Immature natural killer cell (primary cell): ENCODE measurements at regions not wholly inside any gene's neighbourhood (a gene's known extent, or its start where the extent isn't known, plus 50 kb on each side); places are given as distances from the start of the nearest gene placed in this dataset.
"Not testable (repeated sequence)": the region's sequence is repeated elsewhere in the genome, so short reads cannot be mapped to it uniquely, and the experiment has no call there.

Source experiments
- DNase-seq, 3 donors: peaks; one replicate each; pipeline ENCODE4 v3.0.0; 2022; ENCODE audit warnings: mixed read lengths in 1 of 3
- H3K27ac Mint-ChIP-seq, 6 donors: one replicate each; pipeline ENCODE4 v1.8.0; 2020; ENCODE audit warnings: mixed read lengths in 6 of 6, mild to moderate bottlenecking in 5 of 6, inconsistent platforms in 4 of 6, moderate library complexity in 3 of 6
- H3K27me3 Mint-ChIP-seq, 3 donors: one replicate each; pipeline ENCODE4 v1.8.0; 2020 to 2021; ENCODE audit warnings: low read depth in 3 of 3, mild to moderate bottlenecking in 3 of 3, mixed read lengths in 3 of 3, moderate library complexity in 3 of 3, inconsistent platforms in 1 of 3
- H3K36me3 Mint-ChIP-seq, 3 donors: one replicate each; pipeline ENCODE4 v1.8.0; 2020; ENCODE audit warnings: mixed read lengths in 3 of 3, inconsistent platforms in 2 of 3, mild to moderate bottlenecking in 2 of 3
- H3K4me1 Mint-ChIP-seq, 2 donors: one replicate each; pipeline ENCODE4 v1.8.0; 2020; ENCODE audit warnings: inconsistent platforms in 2 of 2, mild to moderate bottlenecking in 2 of 2, mixed read lengths in 2 of 2, moderate library complexity in 1 of 2
- H3K4me3 Mint-ChIP-seq, 5 donors: one replicate each; pipeline ENCODE4 v1.8.0; 2020; ENCODE audit warnings: mild to moderate bottlenecking in 5 of 5, mixed read lengths in 5 of 5, inconsistent platforms in 3 of 5, moderate library complexity in 3 of 5
- H3K9me3 Mint-ChIP-seq, 6 donors: one replicate each; pipeline ENCODE4 v1.8.0; 2020; ENCODE audit warnings: mild to moderate bottlenecking in 6 of 6, mixed read lengths in 6 of 6, inconsistent platforms in 4 of 6, moderate library complexity in 3 of 6

GRCh38 chr15:23750179-23750578 lies 63.1 kb upstream of the NDN start:
- Mint-ChIP-seq H3K27me3 (no peaks in the 10 kb centered on the region), H3K36me3 (no peaks in the 10 kb centered on the region), H3K9me3 (peaks cover 9 to 45% (median 19%) of the 10 kb centered on the region in 6 donors), H3K4me1 (no peaks in the 10 kb centered on the region), H3K4me3 (no peak overlapping the region), H3K27ac (no peak overlapping the region)
- no peak for DNase-seq

GRCh38 chr15:23750776-23751175 lies 63.7 kb upstream of the NDN start:
- H3K27ac Mint-ChIP-seq = no peak overlapping the region
- DNase-seq = no peak
- no peaks in the 10 kb centered on the region for H3K27me3 Mint-ChIP-seq
- no peaks in the 10 kb centered on the region for H3K4me1 Mint-ChIP-seq
- no peak overlapping the region for H3K4me3 Mint-ChIP-seq
- no peaks in the 10 kb centered on the region for H3K36me3 Mint-ChIP-seq
- H3K9me3 Mint-ChIP-seq = peaks cover 9 to 45% (median 20%) of the 10 kb centered on the region in 6 donors

GRCh38 chr15:23753248-23753647 lies 66.1 kb upstream of the NDN start:
- H3K4me3 Mint-ChIP-seq = no peak overlapping the region
- no peak overlapping the region for H3K27ac Mint-ChIP-seq
- H3K27me3 Mint-ChIP-seq = no peaks in the 10 kb centered on the region
- no peaks in the 10 kb centered on the region for H3K4me1 Mint-ChIP-seq
- H3K36me3 Mint-ChIP-seq = no peaks in the 10 kb centered on the region
- DNase-seq = no peak
- peaks cover 8 to 49% (median 15%) of the 10 kb centered on the region in 6 donors for H3K9me3 Mint-ChIP-seq

GRCh38 chr15:23758891-23759290 lies 71.8 kb upstream of the NDN start:
- Mint-ChIP-seq H3K4me3 (no peak overlapping the region), H3K27me3 (peaks cover 0 to 2% (median 2%) of the 10 kb centered on the region in 3 donors), H3K36me3 (no peaks in the 10 kb centered on the region), H3K27ac (no peak overlapping the region), H3K9me3 (peaks cover 3 to 67% (median 15%) of the 10 kb centered on the region in 6 donors), H3K4me1 (no peaks in the 10 kb centered on the region)
- no peak for DNase-seq

- Mint-ChIP-seq H3K36me3 (peaks cover 0 to 3% (median 0%) of the 10 kb centered on the region in 3 donors), H3K4me3 (no peak overlapping the region), H3K27me3 (peaks cover 0 to 4% (median 2%) of the 10 kb centered on the region in 3 donors), H3K9me3 (peaks cover 5 to 72% (median 17%) of the 10 kb centered on the region in 6 donors), H3K4me1 (no peaks in the 10 kb centered on the region), H3K27ac (no peak overlapping the region)
- no peak for DNase-seq
Observed at GRCh38 chr15:23760024-23760423, 72.9 kb upstream of the NDN start.

- no peak for DNase-seq
- peaks cover 5 to 71% (median 22%) of the 10 kb centered on the region in 6 donors for H3K9me3 Mint-ChIP-seq
- peaks cover 0 to 3% (median 0%) of the 10 kb centered on the region in 3 donors for H3K36me3 Mint-ChIP-seq
- H3K4me3 Mint-ChIP-seq = no peak overlapping the region
- no peaks in the 10 kb centered on the region for H3K4me1 Mint-ChIP-seq
- no peak overlapping the region for H3K27ac Mint-ChIP-seq
- H3K27me3 Mint-ChIP-seq = peaks cover 0 to 4% (median 2%) of the 10 kb centered on the region in 3 donors
Observed at GRCh38 chr15:23761386-23761785, 74.3 kb upstream of the NDN start.

GRCh38 chr15:23762026-23762425 lies 74.9 kb upstream of the NDN start:
- H3K27me3 Mint-ChIP-seq = peaks cover 0 to 4% (median 2%) of the 10 kb centered on the region in 3 donors
- H3K27ac Mint-ChIP-seq = no peak overlapping the region
- peaks cover 5 to 72% (median 22%) of the 10 kb centered on the region in 6 donors for H3K9me3 Mint-ChIP-seq
- no peaks in the 10 kb centered on the region for H3K4me1 Mint-ChIP-seq
- peaks cover 0 to 3% (median 0%) of the 10 kb centered on the region in 3 donors for H3K36me3 Mint-ChIP-seq
- no peak for DNase-seq
- H3K4me3 Mint-ChIP-seq = no peak overlapping the region

- DNase-seq = no peak
- no peak overlapping the region for H3K27ac Mint-ChIP-seq
- peaks cover 5 to 72% (median 22%) of the 10 kb centered on the region in 6 donors for H3K9me3 Mint-ChIP-seq
- H3K4me1 Mint-ChIP-seq = no peaks in the 10 kb centered on the region
- peaks cover 0 to 4% (median 2%) of the 10 kb centered on the region in 3 donors for H3K27me3 Mint-ChIP-seq
- no peak overlapping the region for H3K4me3 Mint-ChIP-seq
- H3K36me3 Mint-ChIP-seq = peaks cover 0 to 3% (median 0%) of the 10 kb centered on the region in 3 donors
Observed at GRCh38 chr15:23763021-23763420, 75.9 kb upstream of the NDN start.

- Mint-ChIP-seq H3K4me1 (no peaks in the 10 kb centered on the region), H3K36me3 (peaks cover 0 to 3% (median 0%) of the 10 kb centered on the region in 3 donors), H3K4me3 (no peak overlapping the region), H3K9me3 (peaks cover 5 to 70% (median 21%) of the 10 kb centered on the region in 6 donors), H3K27ac (no peak overlapping the region), H3K27me3 (peaks cover 0 to 4% (median under 1%) of the 10 kb centered on the region in 3 donors)
- no peak for DNase-seq
Observed at GRCh38 chr15:23764306-23764705, 77.2 kb upstream of the NDN start.

GRCh38 chr15:23764716-23765115 lies 77.6 kb upstream of the NDN start:
- Mint-ChIP-seq H3K27me3 (peaks cover 0 to 4% (median 0%) of the 10 kb centered on the region in 3 donors), H3K27ac (no peak overlapping the region), H3K36me3 (peaks cover 0 to 3% (median 0%) of the 10 kb centered on the region in 3 donors), H3K4me3 (no peak overlapping the region), H3K4me1 (no peaks in the 10 kb centered on the region), H3K9me3 (peaks cover 5 to 66% (median 19%) of the 10 kb centered on the region in 6 donors)
- DNase-seq = no peak

- H3K27me3 Mint-ChIP-seq, H3K36me3 Mint-ChIP-seq: not testable (repeated sequence)
Observed at GRCh38 chr15:23766779-23767178, 79.7 kb upstream of the NDN start.

GRCh38 chr15:23773093-23773492 lies 86.0 kb upstream of the NDN start:
- H3K36me3 Mint-ChIP-seq = no peaks in the 10 kb centered on the region
- H3K9me3 Mint-ChIP-seq = peaks cover 10 to 46% (median 22%) of the 10 kb centered on the region in 6 donors
- DNase-seq = no peak
- no peak overlapping the region for H3K4me3 Mint-ChIP-seq
- no peak overlapping the region for H3K27ac Mint-ChIP-seq
- H3K27me3 Mint-ChIP-seq = peaks cover 0 to 4% (median 1%) of the 10 kb centered on the region in 3 donors
- H3K4me1 Mint-ChIP-seq = no peaks in the 10 kb centered on the region

More at GRCh38 chr15:23766779-23767178, 79.7 kb upstream of the NDN start:
- H3K4me1 Mint-ChIP-seq, H3K27ac Mint-ChIP-seq, H3K4me3 Mint-ChIP-seq, DNase-seq: not testable (repeated sequence)
- peaks cover 13 to 61% (median 18%) of the 10 kb centered on the region in 6 donors for H3K9me3 Mint-ChIP-seq

- no peak overlapping the region for H3K27ac Mint-ChIP-seq
- H3K4me1 Mint-ChIP-seq = no peaks in the 10 kb centered on the region
- H3K27me3 Mint-ChIP-seq = peaks cover 1 to 4% (median 2%) of the 10 kb centered on the region in 3 donors
- no peaks in the 10 kb centered on the region for H3K36me3 Mint-ChIP-seq
- no peak overlapping the region for H3K4me3 Mint-ChIP-seq
- peaks cover 6 to 33% (median 12%) of the 10 kb centered on the region in 6 donors for H3K9me3 Mint-ChIP-seq
- no peak for DNase-seq
Observed at GRCh38 chr15:23787346-23788105, 100.4 kb upstream of the NDN start.

GRCh38 chr15:23793191-23793680 lies 106.1 kb upstream of the NDN start:
- DNase-seq = no peak
- Mint-ChIP-seq H3K36me3 (no peaks in the 10 kb centered on the region), H3K4me1 (no peaks in the 10 kb centered on the region), H3K4me3 (no peak overlapping the region), H3K27ac (no peak overlapping the region), H3K9me3 (peaks cover 11 to 36% (median 13%) of the 10 kb centered on the region in 6 donors), H3K27me3 (peaks cover 2 to 4% (median 3%) of the 10 kb centered on the region in 3 donors)
